ENCODE measurements at regions not wholly inside any gene's neighbourhood (a gene's known extent, or its start where the extent isn't known, plus 50 kb on each side); places are given as distances from the start of the nearest gene placed in this dataset.
"Not testable (repeated sequence)": the region's sequence is repeated elsewhere in the genome, so short reads cannot be mapped to it uniquely, and the experiment has no call there.

- DNase-seq (ENCODE audit: low spot score) = no peak
These were observed 75.1 kb downstream of the HAUS1 start for GRCh38 chr18:46179306-46179705.

- no peak for DNase-seq (ENCODE audit: low spot score)
These were observed 78.6 kb downstream of the HAUS1 start for GRCh38 chr18:46182633-46183358.

- not testable (repeated sequence) for DNase-seq (ENCODE audit: low spot score)
These were observed 80.1 kb downstream of the HAUS1 start for GRCh38 chr18:46184296-46184695.

- no peak for DNase-seq (ENCODE audit: low spot score)
These were observed 80.5 kb downstream of the HAUS1 start for GRCh38 chr18:46184727-46185126.

GRCh38 chr18:46190667-46191066 lies 86.5 kb downstream of the HAUS1 start:
- no peak for DNase-seq (ENCODE audit: low spot score)

- DNase-seq (ENCODE audit: low spot score) = no peak
These were observed 92.5 kb downstream of the HAUS1 start for GRCh38 chr18:46196627-46197243.

GRCh38 chr18:46199515-46200147 lies 95.4 kb downstream of the HAUS1 start:
- no peak for DNase-seq (ENCODE audit: low spot score)

- DNase-seq (ENCODE audit: low spot score) = not testable (repeated sequence)
These were observed 96.2 kb downstream of the HAUS1 start for GRCh38 chr18:46200178-46201055.

GRCh38 chr18:46204143-46204542 lies 100.0 kb downstream of the HAUS1 start:
- no peak for DNase-seq (ENCODE audit: low spot score)

GRCh38 chr18:46207985-46208384 lies 103.8 kb downstream of the HAUS1 start:
- no peak for DNase-seq (ENCODE audit: low spot score)

- no peak for DNase-seq (ENCODE audit: low spot score)
These were observed 105.0 kb downstream of the HAUS1 start for GRCh38 chr18:46209161-46209560.

- no peak for DNase-seq (ENCODE audit: low spot score)
These were observed 107.6 kb downstream of the HAUS1 start for GRCh38 chr18:46211816-46212215.

GRCh38 chr18:46212398-46212797 lies 108.2 kb downstream of the HAUS1 start:
- DNase-seq (ENCODE audit: low spot score) = no peak

- DNase-seq (ENCODE audit: low spot score) = no peak
These were observed 109.1 kb downstream of the HAUS1 start for GRCh38 chr18:46213295-46213694.

GRCh38 chr18:46214435-46214834 lies 110.2 kb downstream of the HAUS1 start:
- no peak for DNase-seq (ENCODE audit: low spot score)

- DNase-seq (ENCODE audit: low spot score) = no peak
These were observed 111.9 kb downstream of the HAUS1 start for GRCh38 chr18:46215902-46216723.

- DNase-seq (ENCODE audit: low spot score) = no peak
These were observed 115.9 kb downstream of the HAUS1 start for GRCh38 chr18:46220116-46220515.

- no peak for DNase-seq (ENCODE audit: low spot score)
These were observed 117.9 kb downstream of the HAUS1 start for GRCh38 chr18:46222093-46222492.

- DNase-seq (ENCODE audit: low spot score) = no peak
These were observed 118.7 kb downstream of the HAUS1 start for GRCh38 chr18:46222710-46223360.

- no peak for DNase-seq (ENCODE audit: low spot score)
These were observed 120.1 kb downstream of the HAUS1 start for GRCh38 chr18:46224181-46224775.

- no peak for DNase-seq (ENCODE audit: low spot score)
These were observed 122.3 kb downstream of the HAUS1 start for GRCh38 chr18:46226461-46226860.
